GM12891 (cell line): ENCODE measurements at regions not wholly inside any gene's neighbourhood (a gene's known extent, or its start where the extent isn't known, plus 50 kb on each side); places are given as distances from the start of the nearest gene placed in this dataset.

Source experiments
- PAX5 ChIP-seq: IDR thresholded peaks from 2 replicates; pipeline ENCODE4 v1.6.1; 2011; ENCODE audit warnings: low read length, moderate library complexity, mild to moderate bottlenecking; ENCODE audit not compliant: insufficient read depth, severe bottlenecking
- POLR2A ChIP-seq: IDR thresholded peaks from 2 replicates; pipeline ENCODE4 v1.6.1; 2011; ENCODE audit warnings: low read depth, low read length, control low read depth
- POLR2AphosphoS5 ChIP-seq: IDR thresholded peaks from 2 replicates; pipeline ENCODE4 v1.6.1; 2011; ENCODE audit warnings: low read depth, low read length, control low read depth
- POU2F2 ChIP-seq: IDR thresholded peaks from 2 replicates; pipeline ENCODE4 v1.6.1; 2011; ENCODE audit warnings: low read depth, mild to moderate bottlenecking, control low read depth, low read length, moderate library complexity
- SPI1 ChIP-seq: IDR thresholded peaks from 2 replicates; pipeline ENCODE4 v1.6.1; 2011; ENCODE audit warnings: low read depth, low read length, control low read depth
- TAF1 ChIP-seq: IDR thresholded peaks from 2 replicates; pipeline ENCODE4 v1.6.1; 2011; ENCODE audit warnings: low read depth, low read length, control low read depth

DNA sequence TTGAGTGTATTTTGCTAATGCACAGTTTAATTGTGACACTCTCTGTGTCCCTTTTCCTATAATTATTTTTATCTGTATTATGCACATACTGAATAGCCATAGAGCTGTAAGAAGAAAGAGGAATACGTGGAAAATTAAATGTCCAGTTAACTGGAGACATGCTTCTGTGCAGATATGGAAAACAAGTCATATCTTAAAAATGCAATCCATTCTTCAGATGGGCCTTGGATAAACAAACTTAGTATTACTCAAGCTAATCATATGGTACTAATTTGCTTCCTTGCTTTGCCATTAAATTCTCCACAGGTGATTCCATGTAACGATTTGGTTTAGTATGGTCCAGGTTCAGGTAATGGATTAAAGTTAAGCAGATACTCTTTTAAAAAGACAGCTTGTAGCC is 201.2 kb upstream of the CELF2 start:
- no peak for TF ChIP-seq POLR2AphosphoS5
- no peak for TF ChIP-seq TAF1
- no peak for TF ChIP-seq POLR2A
- TF ChIP-seq PAX5: no peak
- TF ChIP-seq SPI1: no peak
- no peak for TF ChIP-seq POU2F2
